Stimulated activated memory B cell treated with anti-CD40 and anti-IgM and Interleukin-4, amounts not matched to agents 10 μg/mL and 1 μg/mL and 100 μg/mL, for 72 hours (primary cell): ENCODE measurements at regions not wholly inside any gene's neighbourhood (a gene's known extent, or its start where the extent isn't known, plus 50 kb on each side); places are given as distances from the start of the nearest gene placed in this dataset.
"Not testable (repeated sequence)": the region's sequence is repeated elsewhere in the genome, so short reads cannot be mapped to it uniquely, and the experiment has no call there.

Source experiments
- ATAC-seq: fragments of 150-1000 bp; cut with Tn5 transposase; 2 replicates; pipeline ENCODE4 v1.10.0; 2021
- H3K27ac Mint-ChIP-seq: one replicate; pipeline ENCODE4 v1.8.0; 2022; ENCODE audit warnings: mild to moderate bottlenecking, mixed read lengths
- H3K27me3 Mint-ChIP-seq: one replicate; pipeline ENCODE4 v1.8.0; 2022; ENCODE audit warnings: mixed read lengths
- H3K36me3 Mint-ChIP-seq: one replicate; pipeline ENCODE4 v1.8.0; 2022; ENCODE audit warnings: mixed read lengths
- H3K4me1 Mint-ChIP-seq: one replicate; pipeline ENCODE4 v1.8.0; 2022; ENCODE audit warnings: mixed read lengths
- H3K4me3 Mint-ChIP-seq: one replicate; pipeline ENCODE4 v1.8.0; 2022; ENCODE audit warnings: mild to moderate bottlenecking, moderate library complexity, mixed read lengths
- H3K9me3 Mint-ChIP-seq: one replicate; pipeline ENCODE4 v1.8.0; 2022; ENCODE audit warnings: mixed read lengths

DNA sequence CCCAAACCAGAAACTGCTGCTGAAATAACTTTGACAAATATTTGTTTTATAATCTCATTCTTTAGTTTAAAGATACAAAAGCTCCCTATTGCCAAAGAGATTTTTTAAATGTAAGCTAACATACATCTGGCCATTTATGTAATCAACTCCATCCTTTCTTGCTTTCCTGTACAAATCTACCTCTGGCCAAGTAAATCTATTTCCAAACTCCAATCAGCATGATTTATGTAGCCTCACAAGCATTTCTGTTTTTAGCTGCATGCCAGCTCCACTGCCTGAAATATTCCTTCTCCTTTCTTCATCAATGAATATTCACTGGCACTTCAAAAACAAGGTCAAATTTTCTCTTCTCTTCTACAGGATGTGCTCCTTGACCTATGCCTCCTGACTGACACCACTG, 80.0 kb downstream of the SHOX2 start:
- no peak overlapping the region for H3K27ac Mint-ChIP-seq
- no peak for ATAC-seq
- H3K4me1 Mint-ChIP-seq: no peaks in the 10 kb centered on the region
- H3K36me3 Mint-ChIP-seq: no peaks in the 10 kb centered on the region
- H3K9me3 Mint-ChIP-seq: peaks cover 11% of the 10 kb centered on the region
- no peaks in the 10 kb centered on the region for H3K27me3 Mint-ChIP-seq
- no peak overlapping the region for H3K4me3 Mint-ChIP-seq

DNA sequence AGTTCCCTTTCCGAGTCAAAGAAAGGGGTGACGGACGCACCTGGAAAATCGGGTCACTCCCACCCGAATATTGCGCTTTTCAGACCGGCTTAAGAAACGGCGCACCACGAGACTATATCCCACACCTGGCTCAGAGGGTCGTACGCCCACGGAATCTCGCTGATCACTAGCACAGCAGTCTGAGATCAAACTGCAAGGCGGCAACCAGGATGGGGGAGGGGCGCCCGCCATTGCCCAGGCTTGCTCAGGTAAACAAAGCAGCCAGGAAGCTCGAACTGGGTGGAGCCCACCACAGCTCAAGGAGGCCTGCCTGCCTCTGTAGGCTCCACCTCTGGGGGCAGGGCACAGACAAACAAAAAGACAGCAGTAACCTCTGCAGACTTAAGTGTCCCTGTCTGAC, 86.3 kb downstream of the SHOX2 start:
- H3K4me1 Mint-ChIP-seq, H3K27ac Mint-ChIP-seq, H3K9me3 Mint-ChIP-seq, H3K27me3 Mint-ChIP-seq, ATAC-seq, H3K36me3 Mint-ChIP-seq, H3K4me3 Mint-ChIP-seq: not testable (repeated sequence)

DNA sequence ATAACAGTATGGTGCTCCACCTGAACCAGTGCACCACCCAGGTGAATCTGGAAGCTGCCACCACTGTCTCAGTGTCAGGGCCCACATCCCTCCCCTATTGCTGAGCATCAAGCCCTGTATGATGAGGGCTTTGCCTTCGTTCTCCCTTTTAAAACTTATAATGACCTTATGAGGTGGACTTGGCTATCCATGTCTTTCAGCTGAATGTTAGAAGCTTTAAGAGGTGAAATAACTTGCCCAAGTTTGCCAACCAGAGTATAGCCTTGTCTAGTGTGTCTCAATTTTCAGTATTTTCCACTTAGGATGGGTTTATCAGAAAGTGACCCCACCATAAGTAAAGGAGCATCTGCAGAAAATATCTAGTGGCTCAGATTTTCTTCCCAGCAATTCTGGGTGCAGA, 87.8 kb downstream of the SHOX2 start:
- no peaks in the 10 kb centered on the region for H3K9me3 Mint-ChIP-seq
- no peaks in the 10 kb centered on the region for H3K36me3 Mint-ChIP-seq
- H3K4me3 Mint-ChIP-seq: no peak overlapping the region
- no peak overlapping the region for H3K27ac Mint-ChIP-seq
- no peak for ATAC-seq
- no peaks in the 10 kb centered on the region for H3K27me3 Mint-ChIP-seq
- no peaks in the 10 kb centered on the region for H3K4me1 Mint-ChIP-seq

DNA sequence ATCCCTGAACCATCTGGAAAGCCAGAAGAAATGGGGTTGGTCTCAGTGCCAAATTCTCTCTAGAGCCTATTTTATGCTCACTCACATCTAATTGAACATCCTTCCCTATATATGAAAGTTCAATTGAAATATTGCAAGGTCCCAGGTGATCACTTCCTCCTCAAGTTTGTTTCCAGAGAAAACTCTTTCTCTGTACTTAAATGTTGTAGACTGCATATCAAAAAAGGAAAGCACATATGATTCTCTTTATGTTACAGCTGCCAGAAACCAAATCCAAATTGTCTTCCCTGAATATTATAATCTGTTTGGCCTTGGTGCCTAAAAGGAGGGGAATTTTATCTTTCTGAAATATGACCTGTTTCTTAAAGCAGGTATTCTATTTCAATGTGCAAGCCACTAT, 93.3 kb downstream of the SHOX2 start:
- ATAC-seq: no peak
- H3K9me3 Mint-ChIP-seq: peaks cover 12% of the 10 kb centered on the region
- no peaks in the 10 kb centered on the region for H3K27me3 Mint-ChIP-seq
- H3K27ac Mint-ChIP-seq: no peak overlapping the region
- no peaks in the 10 kb centered on the region for H3K4me1 Mint-ChIP-seq
- no peak overlapping the region for H3K4me3 Mint-ChIP-seq
- H3K36me3 Mint-ChIP-seq: no peaks in the 10 kb centered on the region

DNA sequence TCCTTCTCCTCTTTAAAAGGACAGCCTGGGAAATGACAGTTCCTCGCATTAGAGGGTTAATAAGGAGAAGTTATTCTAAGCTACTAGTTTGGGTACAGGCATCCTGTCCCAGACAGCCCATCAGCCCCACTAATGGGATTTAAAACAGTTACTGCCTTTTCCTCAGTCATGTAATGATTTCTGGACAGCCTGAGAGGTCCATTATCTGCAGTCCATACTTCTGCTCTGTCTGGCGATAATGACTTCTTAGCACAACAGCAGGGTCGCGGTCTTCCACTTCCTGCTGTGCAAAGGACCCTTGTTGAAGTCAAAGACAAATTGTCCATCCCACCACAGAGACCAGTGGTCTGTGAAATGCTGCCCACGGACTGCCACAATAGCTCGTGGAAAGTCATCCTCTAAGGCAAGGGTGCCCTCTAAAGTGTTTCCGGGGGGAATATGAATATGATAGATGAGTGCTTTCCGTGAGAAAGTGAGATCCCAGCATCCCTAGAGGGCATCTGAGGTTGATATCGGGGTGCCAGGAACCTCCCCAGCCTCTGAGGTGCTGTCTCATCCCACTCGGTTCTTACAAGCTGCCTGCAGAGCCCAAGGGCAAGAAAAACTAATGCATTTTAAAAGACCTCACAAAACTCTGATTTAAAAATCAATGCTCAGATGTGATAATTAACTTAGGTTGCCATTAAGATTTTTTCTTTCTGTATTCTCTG, 100.7 kb downstream of the SHOX2 start:
- peaks cover 13% of the 10 kb centered on the region for H3K9me3 Mint-ChIP-seq
- no peaks in the 10 kb centered on the region for H3K36me3 Mint-ChIP-seq
- no peaks in the 10 kb centered on the region for H3K4me1 Mint-ChIP-seq
- H3K27ac Mint-ChIP-seq: no peak overlapping the region
- no peak overlapping the region for H3K4me3 Mint-ChIP-seq
- H3K27me3 Mint-ChIP-seq: no peaks in the 10 kb centered on the region
- no peak for ATAC-seq

DNA sequence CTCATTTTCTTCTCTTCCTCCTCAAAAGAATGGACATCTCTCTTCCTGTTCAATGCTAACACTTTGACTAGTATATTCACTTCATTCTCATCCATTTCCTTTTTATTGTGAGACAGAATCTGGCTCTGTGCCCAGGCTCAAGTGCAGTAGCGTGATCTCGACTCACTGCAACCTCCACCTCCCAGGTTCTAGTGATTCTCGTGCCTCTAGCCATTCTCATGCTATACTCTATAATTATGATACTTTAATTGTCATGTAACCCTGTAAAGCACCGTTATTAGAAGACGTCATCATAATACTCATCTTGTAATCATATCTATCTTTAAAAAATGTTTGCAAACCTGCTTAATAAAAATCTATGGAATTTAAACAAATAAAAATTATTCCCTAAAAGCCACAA, 107.0 kb downstream of the SHOX2 start:
- Mint-ChIP-seq H3K27ac (no peak overlapping the region), H3K4me3 (no peak overlapping the region), H3K4me1 (no peaks in the 10 kb centered on the region), H3K27me3 (no peaks in the 10 kb centered on the region), H3K36me3 (no peaks in the 10 kb centered on the region), H3K9me3 (peaks cover 20% of the 10 kb centered on the region)
- ATAC-seq: no peak

DNA sequence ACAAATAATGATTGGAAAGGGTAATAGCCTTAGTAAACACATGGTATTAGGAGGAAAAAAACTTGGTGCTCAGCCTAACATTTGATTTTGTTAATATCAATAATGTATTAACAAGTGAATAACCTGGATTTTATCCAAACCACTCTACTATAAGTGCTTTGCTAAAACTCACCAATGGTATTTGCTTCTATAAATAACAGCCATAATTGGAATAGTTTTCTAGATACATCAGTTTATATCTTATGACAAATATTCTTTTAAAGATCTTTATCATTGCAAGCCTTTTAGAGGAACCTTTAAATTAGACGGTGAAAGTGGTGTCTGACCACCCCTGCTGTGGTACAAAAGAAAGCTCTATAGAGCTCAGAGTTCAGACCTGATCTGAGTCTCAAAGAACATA, 123.9 kb downstream of the SHOX2 start:
- ATAC-seq: no peak
- Mint-ChIP-seq H3K9me3 (no peaks in the 10 kb centered on the region), H3K4me3 (no peak overlapping the region), H3K27me3 (no peaks in the 10 kb centered on the region), H3K27ac (no peak overlapping the region), H3K36me3 (no peaks in the 10 kb centered on the region), H3K4me1 (no peaks in the 10 kb centered on the region)

DNA sequence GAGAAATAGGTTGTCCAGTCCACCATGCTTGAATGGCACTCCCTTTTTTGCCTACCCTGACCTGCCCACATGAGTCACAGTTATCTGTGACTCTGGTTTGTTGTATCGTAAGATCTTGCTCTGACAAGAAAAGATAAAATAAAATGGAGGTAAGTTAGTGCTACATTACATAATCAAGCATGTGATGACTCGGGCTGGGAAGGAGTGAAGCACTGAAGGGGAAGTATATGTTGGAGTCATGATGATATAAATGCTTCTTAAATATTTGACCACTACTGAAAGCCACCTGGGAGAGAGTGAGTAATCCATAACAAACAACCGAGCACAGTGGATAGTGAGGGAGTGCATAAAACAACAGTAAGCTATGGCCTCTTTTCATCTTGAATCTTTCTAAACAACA, 124.4 kb downstream of the SHOX2 start:
- H3K4me3 Mint-ChIP-seq: no peak overlapping the region
- ATAC-seq: no peak
- no peak overlapping the region for H3K27ac Mint-ChIP-seq
- no peaks in the 10 kb centered on the region for H3K4me1 Mint-ChIP-seq
- H3K27me3 Mint-ChIP-seq: no peaks in the 10 kb centered on the region
- H3K36me3 Mint-ChIP-seq: no peaks in the 10 kb centered on the region
- no peaks in the 10 kb centered on the region for H3K9me3 Mint-ChIP-seq

DNA sequence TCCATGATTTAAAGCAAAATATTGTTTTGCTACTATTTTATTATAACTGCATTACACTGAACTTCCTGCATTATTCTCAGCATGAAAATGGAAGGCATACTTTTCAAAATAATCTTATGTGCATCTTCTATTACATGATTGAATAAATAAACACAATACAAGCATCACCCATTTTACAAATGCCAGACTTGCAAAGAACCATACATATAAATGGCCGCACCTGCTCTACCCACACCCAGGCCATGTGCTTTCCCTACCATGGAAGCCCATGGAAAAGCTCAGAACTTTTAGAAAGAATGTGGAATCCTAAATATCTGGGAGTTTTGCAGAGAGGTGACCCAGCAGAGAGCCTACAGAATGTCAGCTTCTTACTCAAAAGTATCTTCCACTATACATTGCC, 127.2 kb downstream of the SHOX2 start:
- Mint-ChIP-seq H3K36me3 (no peaks in the 10 kb centered on the region), H3K4me3 (no peak overlapping the region), H3K27ac (no peak overlapping the region), H3K9me3 (no peaks in the 10 kb centered on the region), H3K4me1 (no peaks in the 10 kb centered on the region), H3K27me3 (no peaks in the 10 kb centered on the region)
- no peak for ATAC-seq

DNA sequence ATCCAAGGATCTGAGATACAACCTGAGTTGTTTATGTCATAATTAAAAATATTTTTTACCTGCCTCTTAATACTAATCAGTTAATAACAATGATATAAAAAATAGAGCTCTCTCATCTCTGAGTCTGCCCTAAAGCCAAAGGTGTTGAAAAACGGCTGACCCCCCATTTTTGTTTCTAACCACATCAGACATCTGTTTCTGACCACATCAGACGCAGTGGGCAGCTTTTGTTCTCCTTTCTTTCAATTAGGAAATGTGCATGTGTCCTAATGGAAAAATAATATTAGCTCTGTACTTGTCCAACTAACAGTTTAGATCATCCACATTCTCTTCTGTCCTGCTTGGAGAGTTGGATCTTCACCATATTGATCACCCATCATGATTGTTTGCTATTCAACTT, 144.6 kb downstream of the SHOX2 start:
- Mint-ChIP-seq H3K27ac (no peak overlapping the region), H3K36me3 (no peaks in the 10 kb centered on the region), H3K4me1 (no peaks in the 10 kb centered on the region), H3K27me3 (no peaks in the 10 kb centered on the region), H3K4me3 (no peak overlapping the region), H3K9me3 (no peaks in the 10 kb centered on the region)
- no peak for ATAC-seq

DNA sequence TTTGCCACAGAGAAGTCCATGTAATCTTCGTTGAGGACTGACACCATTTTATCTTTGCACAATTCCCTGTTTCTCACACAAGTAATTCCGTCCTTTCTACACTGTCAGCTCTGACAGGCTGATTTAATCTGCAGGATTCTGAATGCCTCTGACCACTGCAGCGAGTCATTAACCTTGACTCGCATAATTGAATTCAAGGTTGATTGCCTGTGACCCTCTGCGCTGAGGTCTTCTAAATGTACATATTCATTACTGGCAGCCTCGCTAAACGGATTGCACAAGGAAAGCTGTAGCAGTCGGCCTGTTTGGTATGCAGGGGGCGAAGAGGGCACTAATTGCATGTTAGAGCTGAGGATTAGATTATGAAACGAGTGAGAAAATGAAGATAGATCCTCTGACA, 147.8 kb downstream of the SHOX2 start:
- ATAC-seq: no peak
- Mint-ChIP-seq H3K27ac (no peak overlapping the region), H3K4me1 (no peaks in the 10 kb centered on the region), H3K27me3 (no peaks in the 10 kb centered on the region), H3K4me3 (no peak overlapping the region), H3K9me3 (no peaks in the 10 kb centered on the region), H3K36me3 (no peaks in the 10 kb centered on the region)

DNA sequence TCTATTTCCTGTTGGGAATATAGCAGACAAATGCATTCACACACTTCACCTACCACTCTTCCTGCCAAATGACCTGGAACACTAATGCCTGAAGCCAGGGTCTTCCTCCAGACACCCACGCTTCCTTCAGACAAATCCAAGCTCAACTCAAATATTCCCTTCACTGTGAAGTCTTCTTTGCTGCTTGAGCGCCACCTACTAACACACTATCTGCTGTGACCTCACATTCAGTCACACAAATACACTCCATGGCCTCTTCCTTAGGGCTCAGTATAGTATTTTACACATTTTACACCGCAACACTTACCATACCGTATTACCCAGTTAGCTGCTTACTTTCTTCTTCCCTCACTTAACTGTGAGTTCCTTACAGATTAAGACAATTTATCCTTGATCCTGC, 149.4 kb downstream of the SHOX2 start:
- Mint-ChIP-seq H3K27me3 (no peaks in the 10 kb centered on the region), H3K4me3 (no peak overlapping the region), H3K4me1 (no peaks in the 10 kb centered on the region), H3K27ac (no peak overlapping the region), H3K36me3 (no peaks in the 10 kb centered on the region), H3K9me3 (peaks cover 2% of the 10 kb centered on the region)
- ATAC-seq: no peak

DNA sequence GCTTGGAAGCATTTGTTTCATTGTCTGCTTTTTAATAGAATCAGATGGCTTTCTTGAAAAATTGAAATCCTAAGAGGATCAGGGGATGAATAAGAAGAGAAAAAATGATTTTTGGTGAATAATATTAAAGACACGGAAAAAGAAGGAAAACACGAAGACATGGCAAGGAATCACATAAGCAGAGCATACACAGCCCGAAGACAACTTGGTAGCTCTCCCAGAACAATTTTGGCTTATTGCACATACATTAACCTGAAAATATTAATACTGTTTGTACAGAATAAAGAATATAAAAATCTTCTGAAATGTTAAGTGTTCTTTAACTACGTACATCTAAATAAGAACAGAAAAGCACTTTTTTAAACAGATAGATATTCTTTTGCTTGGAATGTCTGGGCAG, 150.0 kb downstream of the SHOX2 start:
- H3K9me3 Mint-ChIP-seq: peaks cover 2% of the 10 kb centered on the region
- no peak overlapping the region for H3K27ac Mint-ChIP-seq
- H3K27me3 Mint-ChIP-seq: no peaks in the 10 kb centered on the region
- ATAC-seq: no peak
- no peak overlapping the region for H3K4me3 Mint-ChIP-seq
- no peaks in the 10 kb centered on the region for H3K4me1 Mint-ChIP-seq
- H3K36me3 Mint-ChIP-seq: no peaks in the 10 kb centered on the region

DNA sequence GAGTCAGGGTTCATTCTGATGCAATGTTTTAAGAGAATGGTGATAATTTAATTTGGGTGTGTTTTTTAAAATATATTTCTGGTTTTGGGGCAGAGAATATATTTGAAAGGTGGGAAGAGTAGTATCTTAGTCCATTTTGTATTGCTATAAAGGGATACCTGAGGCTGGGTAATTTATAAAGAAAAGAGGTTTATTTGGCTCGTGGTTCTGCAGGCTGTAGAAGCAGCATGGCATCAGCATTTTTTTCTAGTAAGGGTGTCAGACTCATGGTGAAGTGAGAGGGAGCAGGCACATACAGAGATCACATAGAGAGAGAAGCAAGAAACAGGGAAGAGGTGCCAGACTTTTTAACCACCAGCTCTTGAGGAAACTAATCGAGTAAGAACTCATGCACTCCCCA, 152.7 kb downstream of the SHOX2 start:
- no peak for ATAC-seq
- Mint-ChIP-seq H3K27ac (no peak overlapping the region), H3K9me3 (peaks cover 2% of the 10 kb centered on the region), H3K4me3 (no peak overlapping the region), H3K27me3 (peaks cover 6% of the 10 kb centered on the region), H3K36me3 (no peaks in the 10 kb centered on the region), H3K4me1 (no peaks in the 10 kb centered on the region)

DNA sequence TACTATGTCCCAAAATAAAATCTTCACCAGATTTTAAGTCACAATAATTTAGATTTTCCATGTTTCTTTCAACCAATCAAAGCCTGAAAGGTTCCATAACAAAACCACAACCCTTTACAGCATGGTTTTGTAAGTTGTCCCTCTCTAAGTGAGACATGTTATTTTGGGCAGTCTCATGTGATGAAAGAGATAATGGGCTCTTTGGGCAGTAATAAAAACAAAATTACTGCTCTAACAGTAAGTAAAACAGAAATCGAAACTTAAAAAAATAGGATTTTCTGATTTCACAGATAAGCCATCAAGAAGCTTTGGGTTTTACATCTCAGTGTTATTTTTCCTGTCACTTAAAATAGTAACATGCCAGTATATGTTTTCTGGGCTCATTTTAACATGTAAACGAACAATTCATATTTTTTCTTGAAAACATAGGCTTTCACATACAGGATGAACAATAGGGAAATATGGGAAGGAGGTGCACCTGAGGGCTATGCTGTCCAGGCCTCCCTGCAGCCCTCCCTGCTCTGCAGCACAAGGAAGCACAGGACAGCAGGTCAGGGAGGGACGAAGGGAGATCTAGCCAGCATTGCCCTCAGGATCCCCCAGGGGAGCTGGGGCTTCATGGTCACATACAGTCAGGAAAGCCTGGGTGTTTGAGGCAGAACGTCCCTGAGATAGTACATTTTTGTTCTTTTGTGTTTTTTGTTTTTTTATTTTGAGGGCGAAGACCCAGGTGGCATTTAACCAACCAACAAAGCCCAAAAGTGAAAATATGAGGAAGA, 157.4 kb downstream of the SHOX2 start:
- Mint-ChIP-seq H3K4me1 (no peaks in the 10 kb centered on the region), H3K27me3 (peaks cover 6% of the 10 kb centered on the region), H3K4me3 (no peak overlapping the region), H3K27ac (no peak overlapping the region), H3K36me3 (no peaks in the 10 kb centered on the region), H3K9me3 (peaks cover 2% of the 10 kb centered on the region)
- no peak for ATAC-seq

DNA sequence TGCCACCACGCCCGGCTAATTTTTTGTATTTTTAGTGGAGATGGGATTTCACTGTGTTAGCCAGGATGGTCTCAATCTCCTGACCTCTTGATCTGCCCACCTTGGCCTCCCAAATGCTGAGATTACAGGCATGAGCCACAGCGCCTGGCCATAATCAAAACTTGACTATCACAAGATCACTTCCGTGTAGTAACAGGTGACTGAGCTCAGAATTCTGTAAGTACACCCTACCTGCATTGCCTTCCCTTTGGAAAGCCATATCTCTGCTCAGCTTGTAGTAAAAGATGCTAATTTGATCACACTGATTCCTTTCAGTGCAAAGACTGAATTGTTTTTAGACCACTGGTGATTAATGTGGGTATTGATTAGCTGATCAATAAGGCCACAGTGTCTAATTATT, 167.1 kb downstream of the SHOX2 start:
- Mint-ChIP-seq H3K4me3 (no peak overlapping the region), H3K4me1 (no peaks in the 10 kb centered on the region), H3K27ac (no peak overlapping the region), H3K27me3 (no peaks in the 10 kb centered on the region), H3K36me3 (no peaks in the 10 kb centered on the region), H3K9me3 (no peaks in the 10 kb centered on the region)
- ATAC-seq: no peak
